ENCODE measurements at regions not wholly inside any gene's neighbourhood (a gene's known extent, or its start where the extent isn't known, plus 50 kb on each side); places are given as distances from the start of the nearest gene placed in this dataset.

GRCh38 chr5:116810951-116811350 is 236.3 kb upstream of the SEMA6A start:
- TF ChIP-seq ZNF274 (IDR thresholded peaks at IDR 0.05; ENCODE audit: low read depth, low read length), result no peak
- no peak for TF ChIP-seq YY1 (IDR thresholded peaks at IDR 0.05; ENCODE audit: insufficient read depth, insufficient read length)

All from NT2/D1 (cell line).